ENCODE measurements at regions not wholly inside any gene's neighbourhood (a gene's known extent, or its start where the extent isn't known, plus 50 kb on each side); places are given as distances from the start of the nearest gene placed in this dataset.
"Not testable (repeated sequence)": the region's sequence is repeated elsewhere in the genome, so short reads cannot be mapped to it uniquely, and the experiment has no call there.

- DNase-seq, result peak; percentile 14
Measured at GRCh38 chr5:34452170-34452828, 203.8 kb upstream of the RAI14 start.

GRCh38 chr5:34455098-34455497 lies 201.0 kb upstream of the RAI14 start:
- DNase-seq, result no peak

DNA sequence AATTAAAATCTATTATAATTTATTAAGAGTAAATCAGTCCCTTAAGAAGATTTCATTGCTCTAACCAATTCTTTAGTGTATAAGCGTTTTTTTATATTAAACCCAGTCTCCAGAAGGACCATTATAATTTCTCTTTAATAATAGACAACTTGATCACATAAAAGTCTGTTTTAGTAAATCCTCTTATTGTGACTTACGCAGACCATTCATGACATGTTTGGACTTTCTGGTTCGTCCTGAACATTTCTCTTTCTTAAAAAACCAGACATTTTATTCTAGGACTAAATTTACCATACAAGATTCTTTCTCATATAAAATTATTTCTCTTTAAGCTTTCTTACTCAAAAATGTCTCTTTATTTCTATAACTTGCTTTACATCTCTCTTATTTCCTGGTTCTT lies 196.2 kb upstream of the RAI14 start:
- no peak for DNase-seq

- DNase-seq, result no peak
Measured at GRCh38 chr5:34460496-34460895, 195.6 kb upstream of the RAI14 start.

DNA sequence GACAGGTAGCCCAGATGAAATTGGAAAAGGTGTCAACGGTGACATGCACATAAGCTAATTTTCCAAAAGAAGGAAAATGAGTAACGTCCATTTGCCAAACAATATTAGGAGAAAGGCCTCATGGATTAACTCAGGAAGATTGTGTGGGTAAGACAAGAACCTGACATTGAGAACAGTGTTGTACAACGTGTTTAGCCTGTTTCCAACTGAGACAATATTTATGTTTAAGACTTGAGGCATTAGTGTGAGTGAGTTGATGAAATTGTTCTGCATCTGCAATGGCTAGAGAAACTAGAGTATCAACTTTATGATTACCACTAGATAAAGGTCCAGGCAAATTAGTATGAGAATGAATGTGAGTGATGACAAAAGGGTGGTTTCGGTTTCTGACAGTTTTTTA lies 191.3 kb upstream of the RAI14 start:
- no peak for DNase-seq

DNA sequence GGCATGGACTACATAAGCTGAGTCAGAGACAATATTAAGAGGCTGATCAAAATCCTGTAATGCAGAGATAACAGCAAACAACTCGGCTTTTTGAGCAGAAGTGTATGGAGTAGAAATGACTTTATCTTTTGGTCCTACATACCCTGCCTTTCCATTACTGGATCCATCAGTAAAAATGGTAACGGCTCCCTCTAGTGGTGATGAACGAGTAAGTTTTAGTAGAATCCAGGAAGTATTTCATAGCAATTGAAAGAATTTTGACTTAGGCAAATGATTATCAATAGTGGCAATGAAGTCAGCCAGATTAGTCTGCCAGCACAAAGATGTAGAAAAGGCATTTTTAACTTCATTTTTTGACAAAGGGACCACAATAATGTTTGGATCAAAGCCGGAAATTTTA lies 190.8 kb upstream of the RAI14 start:
- not testable (repeated sequence) for DNase-seq

DNA sequence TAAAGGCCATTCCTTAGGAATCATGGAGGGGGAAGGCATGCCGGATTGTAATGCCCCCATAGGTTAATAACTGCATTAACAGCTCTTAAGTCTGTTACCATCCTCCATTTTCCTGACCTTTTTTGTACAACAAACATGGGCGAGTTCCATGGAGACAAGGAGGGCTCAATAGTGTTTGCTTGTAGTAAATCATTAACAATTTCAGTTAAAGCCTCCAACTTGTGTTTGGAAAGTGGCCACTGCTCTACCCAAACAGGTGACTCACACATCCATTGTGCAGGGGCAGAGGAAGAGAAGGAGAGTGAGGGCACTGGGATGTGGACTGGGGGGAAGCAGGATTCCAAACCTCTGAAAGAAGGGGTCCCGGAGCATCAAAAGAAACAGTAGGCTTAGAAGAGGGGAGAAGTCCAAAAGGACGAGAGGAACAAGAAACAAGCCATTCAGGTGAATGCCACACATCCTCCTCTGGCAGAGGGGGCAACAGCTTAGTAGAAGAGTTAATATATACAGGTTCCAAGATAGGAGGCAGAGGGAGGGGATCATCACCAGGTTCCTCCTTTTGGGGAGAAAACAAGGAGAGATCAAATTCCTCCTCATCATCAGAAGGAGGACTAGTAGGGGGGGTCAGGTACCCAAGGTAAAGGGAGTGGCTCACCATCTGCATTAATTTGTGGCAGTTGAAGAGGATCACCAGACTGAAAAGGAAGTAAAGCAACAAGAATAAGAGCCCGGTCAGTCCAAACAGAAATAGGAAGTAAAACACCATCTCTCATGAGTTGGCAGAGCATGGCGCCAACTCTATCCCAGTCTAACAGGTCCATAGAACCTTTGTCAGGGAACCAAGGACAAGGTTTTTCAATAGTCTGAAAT lies 189.4 kb upstream of the RAI14 start:
- not testable (repeated sequence) for DNase-seq

GRCh38 chr5:34467436-34467835 lies 188.7 kb upstream of the RAI14 start:
- DNase-seq, result no peak

- DNase-seq, result not testable (repeated sequence)
Measured at GRCh38 chr5:34467984-34468383, 188.1 kb upstream of the RAI14 start.

- DNase-seq, result no peak
Measured at GRCh38 chr5:34469971-34470370, 186.2 kb upstream of the RAI14 start.

- DNase-seq, result no peak
Measured at GRCh38 chr5:34474573-34475021, 181.5 kb upstream of the RAI14 start.

- no peak for DNase-seq
Measured at GRCh38 chr5:34475249-34475966, 180.7 kb upstream of the RAI14 start.

GRCh38 chr5:34476941-34477565 lies 179.1 kb upstream of the RAI14 start:
- no peak for DNase-seq

DNA sequence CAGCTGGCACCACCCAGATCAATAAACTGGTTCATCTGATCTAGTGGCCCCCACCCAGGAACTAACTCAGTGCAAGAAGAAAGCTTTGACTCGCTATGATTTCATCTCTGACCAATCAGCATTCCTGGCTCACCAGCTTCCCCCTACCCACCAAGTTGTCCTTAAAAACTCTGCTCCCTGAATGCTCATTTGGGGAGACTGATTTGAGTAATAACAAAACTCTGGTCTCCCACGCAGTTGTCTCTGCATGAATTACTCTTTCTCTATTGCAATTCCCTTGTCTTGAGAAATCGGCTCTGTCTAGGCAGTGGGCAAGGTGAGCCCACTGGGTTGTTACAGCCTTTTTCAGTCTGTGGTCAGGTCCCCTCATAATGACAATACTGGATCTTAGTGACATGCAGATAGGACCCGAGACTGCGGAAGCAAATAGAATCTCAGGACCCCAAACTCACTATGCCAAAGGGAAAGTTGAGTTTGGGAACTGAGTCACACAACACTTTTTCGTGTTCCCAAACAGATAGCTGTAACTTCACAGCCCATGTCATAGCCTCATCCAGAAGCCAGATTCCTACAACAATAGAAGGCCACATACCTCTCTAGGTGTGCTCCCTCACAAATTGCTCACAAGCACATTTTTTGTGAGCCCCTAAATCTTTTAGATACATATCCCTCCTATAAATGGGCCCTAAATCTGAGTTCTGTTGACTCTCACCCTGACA lies 175.2 kb upstream of the RAI14 start:
- no peak for DNase-seq

GRCh38 chr5:34483442-34484033 lies 172.6 kb upstream of the RAI14 start:
- no peak for DNase-seq

DNA sequence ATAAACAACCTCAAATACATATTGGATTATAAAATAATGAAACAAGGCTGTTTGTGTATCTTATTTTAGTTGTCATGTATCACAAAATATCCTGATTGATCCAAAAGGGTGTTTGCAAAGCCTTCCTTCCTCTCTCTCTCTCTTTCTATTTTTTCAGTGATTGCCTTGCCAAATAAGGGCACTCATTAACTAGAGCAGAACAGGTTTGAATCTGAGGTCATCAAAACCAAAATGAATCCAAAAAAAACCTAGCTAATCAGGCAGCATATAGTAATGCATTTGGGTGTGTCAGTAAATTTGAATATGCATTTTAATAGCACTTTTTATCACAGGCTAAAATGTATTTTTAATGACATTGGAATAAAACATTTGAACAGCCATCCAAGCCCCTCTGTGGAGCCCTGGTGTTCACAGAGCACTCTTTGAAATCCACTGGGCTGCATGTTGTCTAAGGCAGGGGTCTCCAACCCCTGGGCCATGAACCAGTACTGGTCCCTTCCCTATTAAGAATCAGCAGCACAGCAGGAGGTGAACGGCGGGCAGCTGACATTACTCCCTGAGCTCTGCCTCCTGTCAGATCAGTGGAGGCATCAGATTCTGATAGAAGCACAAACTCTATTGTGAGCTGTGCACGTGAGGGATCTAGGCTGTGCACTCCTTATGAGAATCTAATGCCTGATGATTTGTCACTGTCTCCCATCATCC lies 171.8 kb upstream of the RAI14 start:
- no peak for DNase-seq

GRCh38 chr5:34485768-34486030 lies 170.4 kb upstream of the RAI14 start:
- DNase-seq, result no peak

DNA sequence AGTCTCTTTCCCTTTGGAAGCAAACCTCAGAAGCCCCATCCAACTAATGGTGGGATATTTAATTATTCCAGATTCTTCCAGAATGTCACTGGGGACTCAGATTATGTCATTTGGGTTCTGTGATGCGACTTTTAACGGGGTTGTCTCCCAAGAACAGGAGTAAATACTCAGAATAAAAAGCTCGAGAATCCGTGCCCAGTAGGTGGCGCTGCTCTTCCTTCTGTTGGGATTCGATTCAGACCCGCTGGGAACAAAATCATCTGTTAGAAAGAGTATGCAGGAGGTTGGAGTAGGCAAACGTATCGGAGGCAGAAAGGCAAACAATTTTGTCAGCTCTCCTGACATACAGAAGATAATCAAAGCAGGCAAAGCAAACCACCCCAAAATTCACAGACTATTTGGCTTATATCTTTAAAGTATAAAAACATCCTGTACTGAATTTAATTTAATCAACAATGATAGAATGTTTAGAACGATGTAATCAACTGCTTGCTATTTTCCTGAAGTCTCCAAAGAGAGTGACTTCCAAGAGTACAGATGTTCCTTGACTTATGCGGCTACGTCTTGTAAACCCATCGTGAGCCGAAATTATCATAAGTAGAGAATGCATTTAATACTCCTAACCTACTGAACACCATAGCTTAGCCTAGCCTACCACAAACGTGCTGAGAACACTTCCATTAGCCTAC lies 169.8 kb upstream of the RAI14 start:
- peak; percentile 53 for DNase-seq

DNA sequence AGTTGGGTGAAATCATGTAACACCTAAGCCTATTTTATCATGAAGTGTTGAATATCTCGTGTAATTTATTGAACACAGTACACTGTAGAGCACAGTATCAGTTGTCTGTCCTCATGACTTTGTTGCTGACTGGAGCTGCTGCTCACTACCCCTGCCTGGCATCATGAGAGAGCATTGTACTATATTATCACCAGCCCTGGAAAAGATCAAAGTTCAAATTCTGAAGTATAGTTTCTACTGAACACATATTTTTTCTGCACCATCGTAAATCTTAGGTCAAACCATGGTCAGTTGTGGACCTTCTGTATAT lies 169.3 kb upstream of the RAI14 start:
- no peak for DNase-seq

DNA sequence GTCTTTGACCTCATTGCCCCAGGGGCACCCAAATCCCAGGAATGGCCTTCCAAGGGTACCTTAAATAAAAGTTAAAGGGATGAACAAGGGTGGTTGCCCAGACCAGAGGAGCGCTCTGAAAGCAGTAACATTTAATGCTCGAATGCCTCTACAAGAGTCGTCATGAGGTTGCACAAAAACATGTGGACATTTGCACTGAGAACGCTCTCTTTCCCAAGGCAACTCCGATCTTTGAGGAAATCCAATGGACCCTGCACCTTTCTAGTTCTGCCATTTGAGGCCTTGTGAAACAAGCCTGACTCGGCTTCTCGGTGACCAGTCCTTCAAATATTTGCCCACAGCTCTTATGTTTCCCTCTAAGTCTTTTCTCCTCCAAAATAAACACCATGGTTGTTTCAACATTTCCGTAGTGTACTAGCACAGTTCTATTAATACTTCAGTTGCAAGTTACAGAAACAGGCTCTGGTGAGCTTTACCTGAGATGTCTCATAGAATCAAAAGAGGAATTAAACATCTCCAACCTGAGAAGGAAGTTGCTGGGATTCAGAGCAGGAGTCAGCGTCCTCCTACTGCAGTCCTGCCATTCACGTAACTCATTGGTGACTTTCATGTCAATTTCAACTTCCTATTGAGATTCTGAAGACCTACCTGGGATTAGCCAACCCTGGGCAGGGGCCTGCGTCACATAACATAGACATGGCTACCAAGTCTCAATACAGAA lies 168.8 kb upstream of the RAI14 start:
- no peak for DNase-seq

GRCh38 chr5:34487956-34488355 lies 168.2 kb upstream of the RAI14 start:
- no peak for DNase-seq

All from NCI-H524 treated with DMSO at 0.1 percent for 48 hours (cell line).